RWPE2 (cell line): ENCODE measurements at regions not wholly inside any gene's neighbourhood (a gene's known extent, or its start where the extent isn't known, plus 50 kb on each side); places are given as distances from the start of the nearest gene placed in this dataset.

Experiments used
- ATAC-seq: fragments of 200-7000 bp; cut with Tn5 transposase; 3 replicates; pipeline ENCODE4 v1.9.1; 2021; ENCODE audit warnings: low read depth
- DNase-seq: peaks from one replicate; pipeline ENCODE4 v3.0.0-alpha.2; 2020; ENCODE audit warnings: low spot score
- H3K27ac ChIP-seq: fragments of 450-650 bp; 2 replicates; pipeline ENCODE4 v1.5.1; 2017; ENCODE audit warnings: mild to moderate bottlenecking; ENCODE audit not compliant: poor library complexity, severe bottlenecking
- H3K27me3 ChIP-seq: fragments of 250-450 bp; sonication (Bioruptor Pico); 2 replicates; pipeline ENCODE4 v1.5.1; 2021; ENCODE audit warnings: mild to moderate bottlenecking, moderate library complexity; ENCODE audit not compliant: insufficient read depth, poor library complexity, severe bottlenecking
- H3K36me3 ChIP-seq: fragments of 250-450 bp; sonication (Bioruptor Pico); 2 replicates; pipeline ENCODE4 v1.5.1; 2020; ENCODE audit warnings: low read depth, mild to moderate bottlenecking, moderate library complexity
- H3K4me1 ChIP-seq: fragments of 250-450 bp; sonication (Bioruptor Pico); 2 replicates; pipeline ENCODE4 v1.5.1; 2021; ENCODE audit warnings: mild to moderate bottlenecking, moderate library complexity; ENCODE audit not compliant: insufficient read depth, poor library complexity, severe bottlenecking
- H3K4me3 ChIP-seq: fragments of 250-450 bp; sonication (Bioruptor Pico); 2 replicates; pipeline ENCODE4 v1.5.1; 2021; ENCODE audit warnings: mild to moderate bottlenecking, moderate library complexity; ENCODE audit not compliant: severe bottlenecking
- H3K9me3 ChIP-seq: fragments of 250-450 bp; sonication (Bioruptor Pico); 2 replicates; pipeline ENCODE4 v1.5.1; 2021; ENCODE audit warnings: mild to moderate bottlenecking, moderate library complexity; ENCODE audit not compliant: severe bottlenecking
- CTCF ChIP-seq: fragments of 450-650 bp; IDR thresholded peaks from one replicate; pipeline ENCODE4 v1.5.1; 2017; ENCODE audit warnings: mild to moderate bottlenecking, moderate library complexity; ENCODE audit not compliant: poor library complexity, severe bottlenecking

GRCh38 chrX:117215683-117216082, 752.9 kb upstream of the CT83 start:
- no peak for TF ChIP-seq CTCF
- H3K27ac ChIP-seq: no peak overlapping the region
- no peak for ATAC-seq

GRCh38 chrX:117196481-117196880, 733.7 kb upstream of the CT83 start:
- no peak for TF ChIP-seq CTCF
- no peaks in the 10 kb centered on the region for H3K36me3 ChIP-seq
- H3K27ac ChIP-seq: no peak overlapping the region
- H3K4me3 ChIP-seq: no peak overlapping the region
- H3K9me3 ChIP-seq: no peaks in the 10 kb centered on the region
- DNase-seq: no peak
- no peaks in the 10 kb centered on the region for H3K4me1 ChIP-seq
- no peak for ATAC-seq
- H3K27me3 ChIP-seq: no peaks in the 10 kb centered on the region

More at GRCh38 chrX:117215683-117216082, 752.9 kb upstream of the CT83 start:
- Histone ChIP-seq H3K4me3 (no peak overlapping the region), H3K4me1 (no peaks in the 10 kb centered on the region), H3K9me3 (no peaks in the 10 kb centered on the region), H3K27me3 (no peaks in the 10 kb centered on the region), H3K36me3 (no peaks in the 10 kb centered on the region)
- DNase-seq: no peak

- TF ChIP-seq CTCF: no peak
- H3K27me3 ChIP-seq: no peaks in the 10 kb centered on the region
- H3K36me3 ChIP-seq: no peaks in the 10 kb centered on the region
- DNase-seq (no peak), ATAC-seq (no peak)
- H3K27ac ChIP-seq: no peak overlapping the region
- H3K9me3 ChIP-seq: no peaks in the 10 kb centered on the region
- H3K4me3 ChIP-seq: no peak overlapping the region
- H3K4me1 ChIP-seq: no peaks in the 10 kb centered on the region
These were observed 684.5 kb upstream of the CT83 start for GRCh38 chrX:117147249-117147648.

- no peaks in the 10 kb centered on the region for H3K9me3 ChIP-seq
- TF ChIP-seq CTCF: no peak
- no peak overlapping the region for H3K27ac ChIP-seq
- DNase-seq (no peak), ATAC-seq (no peak)
- H3K4me3 ChIP-seq: no peak overlapping the region
- no peaks in the 10 kb centered on the region for H3K36me3 ChIP-seq
- H3K27me3 ChIP-seq: no peaks in the 10 kb centered on the region
- H3K4me1 ChIP-seq: no peaks in the 10 kb centered on the region
These were observed 675.3 kb upstream of the CT83 start for GRCh38 chrX:117138070-117138469.

GRCh38 chrX:117134983-117135382, 672.2 kb upstream of the CT83 start:
- Histone ChIP-seq H3K27ac (no peak overlapping the region), H3K4me3 (no peak overlapping the region), H3K9me3 (no peaks in the 10 kb centered on the region), H3K4me1 (no peaks in the 10 kb centered on the region), H3K27me3 (no peaks in the 10 kb centered on the region), H3K36me3 (no peaks in the 10 kb centered on the region)
- DNase-seq: no peak
- TF ChIP-seq CTCF: no peak
- ATAC-seq: no peak
